ENCODE measurements at regions not wholly inside any gene's neighbourhood (a gene's known extent, or its start where the extent isn't known, plus 50 kb on each side); places are given as distances from the start of the nearest gene placed in this dataset.
A peak's percentile ranks its signal among the peaks of the same experiment; 100 is the strongest.
"Not testable (repeated sequence)": the region's sequence is repeated elsewhere in the genome, so short reads cannot be mapped to it uniquely, and the experiment has no call there.

DNA sequence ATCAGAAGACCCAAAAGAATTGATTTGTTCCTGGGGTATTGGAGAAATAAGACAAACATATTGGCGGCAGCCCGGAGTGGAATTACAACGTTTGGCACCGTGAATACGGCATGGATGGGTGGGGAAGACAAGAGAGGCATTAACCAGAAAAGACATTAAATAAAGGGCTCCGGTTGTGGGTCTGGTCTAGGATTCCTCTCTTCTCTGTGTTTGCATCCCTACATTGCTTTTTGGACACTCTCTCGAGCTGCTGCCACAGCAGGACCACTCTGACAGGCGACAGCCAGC lies 138.7 kb upstream of the PALM2AKAP2 start:
- TF ChIP-seq, protein P1, sequence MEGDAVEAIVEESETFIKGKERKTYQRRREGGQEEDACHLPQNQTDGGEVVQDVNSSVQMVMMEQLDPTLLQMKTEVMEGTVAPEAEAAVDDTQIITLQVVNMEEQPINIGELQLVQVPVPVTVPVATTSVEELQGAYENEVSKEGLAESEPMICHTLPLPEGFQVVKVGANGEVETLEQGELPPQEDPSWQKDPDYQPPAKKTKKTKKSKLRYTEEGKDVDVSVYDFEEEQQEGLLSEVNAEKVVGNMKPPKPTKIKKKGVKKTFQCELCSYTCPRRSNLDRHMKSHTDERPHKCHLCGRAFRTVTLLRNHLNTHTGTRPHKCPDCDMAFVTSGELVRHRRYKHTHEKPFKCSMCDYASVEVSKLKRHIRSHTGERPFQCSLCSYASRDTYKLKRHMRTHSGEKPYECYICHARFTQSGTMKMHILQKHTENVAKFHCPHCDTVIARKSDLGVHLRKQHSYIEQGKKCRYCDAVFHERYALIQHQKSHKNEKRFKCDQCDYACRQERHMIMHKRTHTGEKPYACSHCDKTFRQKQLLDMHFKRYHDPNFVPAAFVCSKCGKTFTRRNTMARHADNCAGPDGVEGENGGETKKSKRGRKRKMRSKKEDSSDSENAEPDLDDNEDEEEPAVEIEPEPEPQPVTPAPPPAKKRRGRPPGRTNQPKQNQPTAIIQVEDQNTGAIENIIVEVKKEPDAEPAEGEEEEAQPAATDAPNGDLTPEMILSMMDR (IDR thresholded peaks at IDR 0.05; ENCODE audit: control insufficient read depth, extremely low read depth, insufficient read depth): no peak
- no peak overlapping the region for H3K4me3 ChIP-seq (ENCODE audit: low read depth, low read length)
- DNase-seq (ENCODE audit: low read depth): no peak

DNA sequence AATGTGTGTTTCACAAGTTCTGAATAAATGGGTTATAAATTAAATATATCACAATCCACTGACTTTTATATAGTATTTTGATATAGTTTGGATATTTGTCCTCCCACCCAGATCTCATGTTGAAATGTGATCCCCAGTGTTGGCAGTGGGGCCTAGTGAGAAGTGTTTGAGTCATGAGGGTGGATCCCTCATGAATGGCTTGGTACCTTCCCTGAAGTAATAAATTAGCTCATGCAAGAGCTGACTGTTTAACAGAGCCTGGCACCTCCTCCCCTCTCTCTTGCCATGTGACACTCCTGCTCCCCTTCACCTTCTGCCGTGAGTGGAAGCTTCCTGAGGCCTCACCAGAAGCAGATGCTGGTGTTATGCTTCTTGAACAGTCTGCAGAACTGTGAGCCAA lies 127.9 kb upstream of the PALM2AKAP2 start:
- H3K4me3 ChIP-seq (ENCODE audit: low read depth, low read length): no peak overlapping the region
- TF ChIP-seq, protein P1 (IDR thresholded peaks at IDR 0.05; ENCODE audit: control insufficient read depth, extremely low read depth, insufficient read depth): no peak
- DNase-seq (ENCODE audit: low read depth): no peak

DNA sequence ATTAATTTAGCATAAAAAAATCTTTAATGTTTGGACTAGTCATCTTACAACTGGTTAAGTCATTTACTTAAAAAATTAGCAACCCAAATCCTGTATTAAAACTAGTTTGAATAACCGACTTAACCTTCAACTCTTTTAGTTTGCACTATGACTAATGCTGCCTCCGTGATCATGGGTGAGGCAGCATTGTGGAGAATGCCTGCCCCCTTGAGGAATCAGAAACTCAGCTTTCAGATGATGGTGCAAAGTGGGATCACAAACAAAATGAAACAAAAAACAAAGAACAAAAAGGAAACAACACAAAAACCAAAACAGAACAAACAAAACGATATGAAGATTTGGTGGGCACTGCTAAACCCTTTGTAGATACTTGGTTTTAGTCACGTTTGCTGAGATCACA lies 127.0 kb upstream of the PALM2AKAP2 start:
- DNase-seq (ENCODE audit: low read depth): no peak
- no peak overlapping the region for H3K4me3 ChIP-seq (ENCODE audit: low read depth, low read length)
- TF ChIP-seq, protein P1 (IDR thresholded peaks at IDR 0.05; ENCODE audit: control insufficient read depth, extremely low read depth, insufficient read depth): peak; percentile 51

DNA sequence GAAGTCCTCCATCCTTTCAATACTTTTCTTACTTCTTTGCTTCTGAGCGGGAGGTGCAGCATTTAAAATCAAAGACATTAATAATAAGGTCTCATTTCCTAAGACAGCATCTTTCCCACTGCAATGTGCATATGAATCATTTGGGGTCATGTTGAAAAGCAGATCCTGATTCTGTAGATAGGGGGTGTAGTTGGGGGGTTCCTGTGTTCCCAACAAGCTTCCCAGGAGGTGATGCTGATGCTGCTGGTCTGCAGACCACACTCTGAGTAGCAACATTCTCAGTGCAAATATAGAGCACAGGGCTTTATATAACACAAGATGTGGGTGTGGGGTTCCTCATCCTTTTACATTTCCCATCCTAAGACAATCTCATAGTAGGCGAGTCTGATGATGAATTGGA lies 126.5 kb upstream of the PALM2AKAP2 start:
- TF ChIP-seq, protein P1 (IDR thresholded peaks at IDR 0.05; ENCODE audit: control insufficient read depth, extremely low read depth, insufficient read depth): no peak
- H3K4me3 ChIP-seq (ENCODE audit: low read depth, low read length): no peak overlapping the region
- DNase-seq (ENCODE audit: low read depth): no peak

DNA sequence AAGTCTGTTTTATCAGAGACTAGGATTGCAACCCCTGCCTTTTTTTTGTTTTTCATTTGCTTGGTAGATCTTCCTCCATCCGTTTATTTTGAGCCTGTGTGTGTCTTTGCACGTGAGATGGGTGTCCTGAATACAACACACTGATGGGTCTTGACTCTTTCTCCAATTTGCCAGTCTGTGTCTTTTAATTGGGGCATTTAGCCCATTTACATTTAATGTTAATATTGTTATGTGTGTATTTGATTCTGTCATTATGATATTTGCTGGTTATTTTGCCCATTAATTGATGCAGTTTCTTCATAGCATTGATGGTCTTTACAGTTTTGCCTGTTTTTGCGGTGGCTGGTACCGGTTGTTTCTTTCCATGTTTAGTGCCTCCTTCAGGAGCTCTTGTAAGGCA lies 116.0 kb upstream of the PALM2AKAP2 start:
- not testable (repeated sequence) for H3K4me3 ChIP-seq (ENCODE audit: low read depth, low read length); DNase-seq (ENCODE audit: low read depth)

DNA sequence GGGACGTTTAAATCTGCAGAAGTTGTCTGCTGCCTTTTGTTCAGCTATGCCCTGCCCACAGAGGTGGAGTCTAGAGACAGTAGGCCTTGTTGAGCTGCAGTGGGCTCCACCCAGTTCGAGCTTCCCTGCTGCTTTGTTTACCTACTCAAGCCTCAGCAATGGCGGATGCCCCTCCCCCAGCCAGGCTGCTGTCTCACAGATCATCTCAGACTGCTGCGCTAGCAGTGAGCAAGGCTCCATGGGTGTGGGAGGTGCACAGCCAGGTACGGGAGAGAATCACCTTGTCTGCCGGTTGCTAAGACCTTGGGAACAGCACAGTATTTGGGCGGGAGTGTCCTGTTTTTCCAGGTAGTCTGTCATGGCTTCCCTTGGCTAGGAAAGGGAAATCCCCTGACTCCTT lies 114.3 kb upstream of the PALM2AKAP2 start:
- not testable (repeated sequence) for H3K4me3 ChIP-seq (ENCODE audit: low read depth, low read length); DNase-seq (ENCODE audit: low read depth)

DNA sequence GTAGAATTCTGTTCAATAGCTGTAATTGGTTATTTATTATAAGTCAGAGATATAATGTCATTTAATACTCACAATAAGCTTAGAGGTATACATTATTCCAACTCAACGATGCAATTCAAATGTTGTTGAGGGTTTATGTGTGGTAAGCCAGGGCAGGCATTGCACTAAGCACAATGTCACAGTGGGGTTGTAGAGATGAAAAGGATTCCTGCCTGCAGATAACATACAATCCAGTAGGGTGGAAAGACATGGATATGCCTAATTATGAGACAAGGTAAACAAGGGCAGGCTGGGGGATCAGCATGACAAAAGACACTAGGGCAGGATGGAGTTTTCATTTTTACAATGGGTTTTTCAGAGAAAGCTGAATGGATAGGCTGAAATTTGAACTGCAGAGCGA lies 98.7 kb upstream of the PALM2AKAP2 start:
- DNase-seq (ENCODE audit: low read depth): no peak
- H3K4me3 ChIP-seq (ENCODE audit: low read depth, low read length): no peak overlapping the region
- TF ChIP-seq, protein P1 (IDR thresholded peaks at IDR 0.05; ENCODE audit: control insufficient read depth, extremely low read depth, insufficient read depth): no peak

DNA sequence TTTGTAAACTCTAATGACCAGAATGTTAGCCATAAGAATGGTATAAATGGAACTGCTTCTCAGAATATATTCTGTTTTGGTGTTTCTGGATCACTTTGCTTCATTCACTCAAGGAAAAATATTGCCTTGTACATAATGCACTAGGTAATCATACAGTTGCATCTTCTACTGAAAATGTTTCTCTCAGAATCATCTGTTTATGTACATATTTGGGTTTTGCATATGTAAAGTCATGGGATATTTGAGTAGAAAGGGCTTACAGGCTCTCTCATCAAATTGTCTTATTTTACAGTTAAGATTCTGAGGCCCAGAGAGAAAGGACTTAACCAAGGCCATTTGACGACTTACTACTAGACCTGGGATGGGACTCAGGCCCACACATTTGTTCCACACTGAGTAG lies 97.8 kb upstream of the PALM2AKAP2 start:
- TF ChIP-seq, protein P1 (IDR thresholded peaks at IDR 0.05; ENCODE audit: control insufficient read depth, extremely low read depth, insufficient read depth): no peak
- DNase-seq (ENCODE audit: low read depth): no peak
- no peak overlapping the region for H3K4me3 ChIP-seq (ENCODE audit: low read depth, low read length)

Data from LNCaP clone FGC (cell line).